ENCODE measurements at regions not wholly inside any gene's neighbourhood (a gene's known extent, or its start where the extent isn't known, plus 50 kb on each side); places are given as distances from the start of the nearest gene placed in this dataset.

GRCh38 chr2:9108210-9108967 is 98.2 kb upstream of the ASAP2 start:
- no peak overlapping the region for H3K27ac ChIP-seq
- H3K4me1 ChIP-seq: no peaks in the 10 kb centered on the region
- WGBS, 2 donors: 86 to 87% methylated on average over 5 to 11 of the region's 11 CpGs
- H3K4me3 ChIP-seq: no peak overlapping the region
- no peaks in the 10 kb centered on the region for H3K9me3 ChIP-seq
- intact Hi-C loops (cut with DNase I; ENCODE audit: low total_unique reads): no loop called here
- H3K36me3 ChIP-seq (ENCODE audit: low read depth, missing control alignments): no peaks in the 10 kb centered on the region
- no peak for DNase-seq
- H3K27me3 ChIP-seq: no peaks in the 10 kb centered on the region
- TF ChIP-seq CTCF (IDR thresholded peaks at IDR 0.05): no peak

GRCh38 chr2:9107168-9108025 is 99.2 kb upstream of the ASAP2 start:
- DNase-seq: no peak
- Histone ChIP-seq H3K27me3 (no peaks in the 10 kb centered on the region), H3K4me3 (no peak overlapping the region), H3K4me1 (no peaks in the 10 kb centered on the region), H3K9me3 (no peaks in the 10 kb centered on the region), H3K27ac (no peak overlapping the region), H3K36me3 (ENCODE audit: low read depth, missing control alignments) (no peaks in the 10 kb centered on the region)
- intact Hi-C loops (cut with DNase I; ENCODE audit: low total_unique reads): no loop called here
- 81 to 85% methylated on average over 16 of the region's 16 CpGs for WGBS, 2 donors
- no peak for TF ChIP-seq CTCF (IDR thresholded peaks at IDR 0.05)
- no peak for TF ChIP-seq POLR2A (IDR thresholded peaks at IDR 0.05)

GRCh38 chr2:9106338-9107167 is 100.1 kb upstream of the ASAP2 start:
- H3K9me3 ChIP-seq: no peaks in the 10 kb centered on the region
- no peak overlapping the region for H3K27ac ChIP-seq
- H3K36me3 ChIP-seq (ENCODE audit: low read depth, missing control alignments): no peaks in the 10 kb centered on the region
- H3K4me3 ChIP-seq: no peak overlapping the region
- no peaks in the 10 kb centered on the region for H3K27me3 ChIP-seq
- 73 to 82% methylated on average over 8 to 12 of the region's 12 CpGs for WGBS, 2 donors
- TF ChIP-seq CTCF (IDR thresholded peaks at IDR 0.05) (no peak), POLR2A (IDR thresholded peaks at IDR 0.05) (no peak)
- no peak for DNase-seq
- H3K4me1 ChIP-seq: no peaks in the 10 kb centered on the region
- intact Hi-C loops (cut with DNase I; ENCODE audit: low total_unique reads): no loop called here

- intact Hi-C loops (cut with DNase I; ENCODE audit: low total_unique reads): no loop called here
- WGBS, 2 donors: 87 to 94% methylated on average over 16 to 21 of the region's 21 CpGs
- no peak overlapping the region for H3K27ac ChIP-seq
These were observed 100.8 kb upstream of the ASAP2 start for GRCh38 chr2:9105601-9106337.

More at GRCh38 chr2:9105601-9106337, 100.8 kb upstream of the ASAP2 start:
- no peak overlapping the region for H3K4me3 ChIP-seq
- no peak for DNase-seq
- no peaks in the 10 kb centered on the region for H3K4me1 ChIP-seq
- no peaks in the 10 kb centered on the region for H3K9me3 ChIP-seq
- H3K27me3 ChIP-seq: no peaks in the 10 kb centered on the region
- no peak for TF ChIP-seq CTCF (IDR thresholded peaks at IDR 0.05)
- no peak for TF ChIP-seq POLR2A (IDR thresholded peaks at IDR 0.05)
- no peaks in the 10 kb centered on the region for H3K36me3 ChIP-seq (ENCODE audit: low read depth, missing control alignments)

Data from testis (tissue), 2 donors.